CD14-positive monocyte (primary cell): ENCODE measurements at regions not wholly inside any gene's neighbourhood (a gene's known extent, or its start where the extent isn't known, plus 50 kb on each side); places are given as distances from the start of the nearest gene placed in this dataset.

Experiments used
- DNase-seq, 3 donors: peaks; one replicate each; pipeline ENCODE4 v3.0.0-alpha.2; 2011 to 2022
- H2AFZ ChIP-seq: 2 replicates; pipeline ENCODE4 v1.6.0; 2012; ENCODE audit warnings: mild to moderate bottlenecking, low read depth, low read length, inconsistent platforms; ENCODE audit not compliant: insufficient read depth, poor library complexity, severe bottlenecking
- H3K27ac ChIP-seq, 2 donors: 1 replicate in 1 of 2; 2 replicates in 1 of 2; pipeline ENCODE4 v1.5.1; 2012 to 2013; ENCODE audit warnings: low read length in 2 of 2, control low read depth in 1 of 2, inconsistent platforms in 1 of 2, low read depth in 1 of 2, mild to moderate bottlenecking in 1 of 2
- H3K27me3 ChIP-seq, 2 donors: one replicate each; pipeline versions ENCODE4 v1.6.0 to v1.6.1; 2011 to 2013; ENCODE audit warnings: low read length in 2 of 2; ENCODE audit not compliant: control insufficient read depth in 2 of 2, insufficient read depth in 2 of 2
- H3K36me3 ChIP-seq, 2 donors: replicated peaks in 1 of 2; 1 replicate in 1 of 2; 2 replicates in 1 of 2; pipeline versions ENCODE4 v1.5.1 to v1.6.1; 2012 to 2013; ENCODE audit warnings: low read length in 2 of 2, control low read depth in 1 of 2, inconsistent platforms in 1 of 2, mild to moderate bottlenecking in 1 of 2; ENCODE audit not compliant: insufficient read depth in 2 of 2, control insufficient read depth in 1 of 2
- H3K4me1 ChIP-seq, 2 donors: 1 replicate in 1 of 2; 2 replicates in 1 of 2; pipeline versions ENCODE4 v1.5.1 to v1.6.1; 2012 to 2013; ENCODE audit warnings: low read length in 2 of 2, control low read depth in 1 of 2, inconsistent platforms in 1 of 2, mild to moderate bottlenecking in 1 of 2, moderate library complexity in 1 of 2; ENCODE audit not compliant: insufficient read depth in 2 of 2, control insufficient read depth in 1 of 2
- H3K4me2 ChIP-seq: replicated peaks from 2 replicates; pipeline ENCODE3; 2012; ENCODE audit warnings: low read length, moderate library complexity, mild to moderate bottlenecking; ENCODE audit not compliant: poor library complexity, severe bottlenecking; ENCODE audit errors: extremely low read depth
- H3K4me3 ChIP-seq, 3 experiments: fragments of 200-600 bp in 1 of 3; sonication (generic) in 1 of 3; replicated peaks in 1 of 3; 1 replicate in 2 of 3; 2 replicates in 1 of 3; pipeline ENCODE4 v1.5.1; 2011 to 2013; ENCODE audit warnings: low read length in 3 of 3, mild to moderate bottlenecking in 3 of 3, control low read depth in 2 of 3, low read depth in 2 of 3, inconsistent platforms in 1 of 3, moderate library complexity in 1 of 3
- H3K79me2 ChIP-seq: 2 replicates; pipeline ENCODE4 v1.6.0; 2012; ENCODE audit warnings: mild to moderate bottlenecking, control low read depth, inconsistent platforms, low read length, moderate library complexity; ENCODE audit not compliant: insufficient read depth
- H3K9ac ChIP-seq: 2 replicates; pipeline ENCODE4 v1.6.0; 2017; ENCODE audit warnings: low read length, mild to moderate bottlenecking; ENCODE audit not compliant: insufficient read depth, poor library complexity, severe bottlenecking
- H3K9me3 ChIP-seq, 2 donors: replicated peaks in 1 of 2; 1 replicate in 1 of 2; 2 replicates in 1 of 2; pipeline versions ENCODE4 v1.5.1 to v1.6.1; 2012 to 2013; ENCODE audit warnings: low read length in 2 of 2, control low read depth in 1 of 2; ENCODE audit not compliant: control insufficient read depth in 1 of 2, insufficient read depth in 1 of 2
- H4K20me1 ChIP-seq: 2 replicates; pipeline ENCODE4 v1.6.0; 2012; ENCODE audit warnings: mild to moderate bottlenecking, low read length, control low read depth, moderate library complexity; ENCODE audit not compliant: insufficient read depth
- H3K27ac Mint-ChIP-seq, 7 donors: one replicate each; pipeline ENCODE4 v1.8.0; 2020; ENCODE audit warnings: mild to moderate bottlenecking in 7 of 7, mixed read lengths in 7 of 7, moderate library complexity in 6 of 7, inconsistent platforms in 2 of 7
- H3K27me3 Mint-ChIP-seq, 3 donors: one replicate each; pipeline ENCODE4 v1.8.0; 2021 to 2022; ENCODE audit warnings: low read depth in 3 of 3, mild to moderate bottlenecking in 3 of 3, mixed read lengths in 3 of 3, moderate library complexity in 3 of 3, inconsistent platforms in 1 of 3
- H3K36me3 Mint-ChIP-seq, 2 donors: one replicate each; pipeline ENCODE4 v1.8.0; 2020; ENCODE audit warnings: mixed read lengths in 2 of 2, inconsistent platforms in 1 of 2, mild to moderate bottlenecking in 1 of 2
- H3K4me1 Mint-ChIP-seq: one replicate; pipeline ENCODE4 v1.8.0; 2020; ENCODE audit warnings: mild to moderate bottlenecking, mixed read lengths
- H3K4me3 Mint-ChIP-seq, 2 donors: one replicate each; pipeline ENCODE4 v1.8.0; 2020; ENCODE audit warnings: mild to moderate bottlenecking in 2 of 2, mixed read lengths in 2 of 2, moderate library complexity in 1 of 2
- H3K9me3 Mint-ChIP-seq, 7 donors: one replicate each; pipeline ENCODE4 v1.8.0; 2020 to 2022; ENCODE audit warnings: mixed read lengths in 7 of 7, mild to moderate bottlenecking in 6 of 7, moderate library complexity in 6 of 7, inconsistent platforms in 2 of 7
- CTCF ChIP-seq: fragments of 200-600 bp; IDR thresholded peaks from one replicate; pipeline ENCODE4 v1.8.0; 2022; ENCODE audit warnings: antibody characterized with exemption, mild to moderate bottlenecking
- WGBS: methylation state at CpG from one replicate; pipeline ENCODE4 v1.1.5; 2013; ENCODE audit warnings: missing lambda C conversion rate; ENCODE audit not compliant: insufficient coverage; 5-methylcytosine and 5-hydroxymethylcytosine counted together
- intact Hi-C, 2 donors: fragments of 100-400 bp; cut with micrococcal nuclease; formaldehyde crosslinking; loops; one replicate each; pipeline versions ENCODE4 v1.15.0 to v1.15.1; 2023

GRCh38 chr3:186471771-186472170 lies 72.4 kb downstream of the CRYGS start:
- H3K4me2 ChIP-seq = no peak overlapping the region
- DNase-seq = no peak
- no peaks in the 10 kb centered on the region for H4K20me1 ChIP-seq
- no peaks in the 10 kb centered on the region for H3K4me1 ChIP-seq
- no peak overlapping the region for H3K27ac ChIP-seq
- H3K36me3 Mint-ChIP-seq = no peaks in the 10 kb centered on the region
- TF ChIP-seq CTCF = no peak
- H3K9me3 ChIP-seq = no peaks in the 10 kb centered on the region
- no peak overlapping the region for H2AFZ ChIP-seq
- WGBS = 92% methylated on average over 3 of the region's 5 CpGs
- no peak overlapping the region for H3K9ac ChIP-seq
- H3K4me3 ChIP-seq = no peak overlapping the region
- H3K27me3 ChIP-seq = no peaks in the 10 kb centered on the region
- intact Hi-C loops = no loop called here
- H3K4me1 Mint-ChIP-seq = no peaks in the 10 kb centered on the region
- peak overlapping the region in 1 of 7 donors; percentile 28 for H3K27ac Mint-ChIP-seq
- H3K9me3 Mint-ChIP-seq = no peaks in the 10 kb centered on the region
- peaks cover 2 to 4% (median 2%) of the 10 kb centered on the region in 3 donors for H3K27me3 Mint-ChIP-seq
- H3K36me3 ChIP-seq = no peaks in the 10 kb centered on the region
- no peak overlapping the region for H3K4me3 Mint-ChIP-seq
- no peaks in the 10 kb centered on the region for H3K79me2 ChIP-seq

GRCh38 chr3:186469525-186469924 lies 74.7 kb downstream of the CRYGS start:
- TF ChIP-seq CTCF = no peak
- H3K4me1 ChIP-seq = no peaks in the 10 kb centered on the region
- Mint-ChIP-seq H3K36me3 (no peaks in the 10 kb centered on the region), H3K27me3 (peaks cover 2 to 4% (median 2%) of the 10 kb centered on the region in 3 donors), H3K27ac (peak overlapping the region in 2 of 7 donors; percentile 26 to 52), H3K4me3 (no peak overlapping the region), H3K9me3 (no peaks in the 10 kb centered on the region), H3K4me1 (no peaks in the 10 kb centered on the region)
- no peaks in the 10 kb centered on the region for H3K9me3 ChIP-seq
- no peaks in the 10 kb centered on the region for H3K27me3 ChIP-seq
- no peak overlapping the region for H3K9ac ChIP-seq
- WGBS = 71% methylated on average over 4 of the region's 4 CpGs
- no peak overlapping the region for H2AFZ ChIP-seq
- no peak overlapping the region for H3K4me3 ChIP-seq
- no peak overlapping the region for H3K27ac ChIP-seq
- intact Hi-C loops = no loop called here
- no peak for DNase-seq
- H3K79me2 ChIP-seq = no peaks in the 10 kb centered on the region
- H4K20me1 ChIP-seq = no peaks in the 10 kb centered on the region
- H3K36me3 ChIP-seq = no peaks in the 10 kb centered on the region
- no peak overlapping the region for H3K4me2 ChIP-seq
